GM06990 (cell line): ENCODE measurements at regions not wholly inside any gene's neighbourhood (a gene's known extent, or its start where the extent isn't known, plus 50 kb on each side); places are given as distances from the start of the nearest gene placed in this dataset.

Experiments
- DNase-seq: peaks from one replicate; pipeline ENCODE4 v3.0.0-alpha.2; 2011; ENCODE audit not compliant: insufficient read length; ENCODE audit errors: extremely low read depth
- H3K27me3 ChIP-seq: replicated peaks from 2 replicates; pipeline ENCODE4 v1.6.0; 2011; ENCODE audit warnings: low read length; ENCODE audit not compliant: control insufficient read depth, insufficient read depth
- H3K36me3 ChIP-seq: 2 replicates; pipeline ENCODE4 v1.5.1; 2011; ENCODE audit warnings: low read length; ENCODE audit not compliant: control insufficient read depth, insufficient read depth
- H3K4me3 ChIP-seq: replicated peaks from 2 replicates; pipeline ENCODE4 v1.5.1; 2011; ENCODE audit warnings: low read depth, mild to moderate bottlenecking, control low read depth, low read length
- TF ChIP-seq, protein P1 (sequence below): IDR thresholded peaks from 2 replicates; pipeline ENCODE4 v1.5.1; 2011; ENCODE audit warnings: low read length, control low read depth, mild to moderate bottlenecking, inconsistent platforms; ENCODE audit not compliant: insufficient read depth, poor library complexity, severe bottlenecking

DNA sequence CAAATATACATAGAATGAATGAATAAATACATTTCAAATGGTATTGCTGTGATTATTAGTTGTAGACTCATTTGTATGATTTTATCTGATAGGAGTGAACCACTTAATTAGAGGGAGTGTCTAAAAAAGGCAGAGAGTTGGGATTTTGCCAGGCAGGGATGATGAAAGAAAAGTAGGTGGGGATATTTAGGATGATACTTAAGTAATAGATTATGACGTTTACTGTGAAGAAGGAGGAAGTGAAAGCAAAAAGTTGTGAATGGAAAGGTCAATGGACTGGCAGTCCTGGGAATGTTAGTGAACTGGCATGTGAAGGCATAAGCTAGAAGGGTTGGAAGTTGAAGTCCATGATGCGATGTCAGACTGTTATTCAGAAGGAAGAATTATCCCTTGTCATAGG lies 917.1 kb downstream of the RAPGEF2 start:
- Histone ChIP-seq H3K4me3 (no peak overlapping the region), H3K27me3 (no peaks in the 10 kb centered on the region), H3K36me3 (no peaks in the 10 kb centered on the region)
- TF ChIP-seq, protein P1, sequence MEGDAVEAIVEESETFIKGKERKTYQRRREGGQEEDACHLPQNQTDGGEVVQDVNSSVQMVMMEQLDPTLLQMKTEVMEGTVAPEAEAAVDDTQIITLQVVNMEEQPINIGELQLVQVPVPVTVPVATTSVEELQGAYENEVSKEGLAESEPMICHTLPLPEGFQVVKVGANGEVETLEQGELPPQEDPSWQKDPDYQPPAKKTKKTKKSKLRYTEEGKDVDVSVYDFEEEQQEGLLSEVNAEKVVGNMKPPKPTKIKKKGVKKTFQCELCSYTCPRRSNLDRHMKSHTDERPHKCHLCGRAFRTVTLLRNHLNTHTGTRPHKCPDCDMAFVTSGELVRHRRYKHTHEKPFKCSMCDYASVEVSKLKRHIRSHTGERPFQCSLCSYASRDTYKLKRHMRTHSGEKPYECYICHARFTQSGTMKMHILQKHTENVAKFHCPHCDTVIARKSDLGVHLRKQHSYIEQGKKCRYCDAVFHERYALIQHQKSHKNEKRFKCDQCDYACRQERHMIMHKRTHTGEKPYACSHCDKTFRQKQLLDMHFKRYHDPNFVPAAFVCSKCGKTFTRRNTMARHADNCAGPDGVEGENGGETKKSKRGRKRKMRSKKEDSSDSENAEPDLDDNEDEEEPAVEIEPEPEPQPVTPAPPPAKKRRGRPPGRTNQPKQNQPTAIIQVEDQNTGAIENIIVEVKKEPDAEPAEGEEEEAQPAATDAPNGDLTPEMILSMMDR = no peak
- no peak for DNase-seq

DNA sequence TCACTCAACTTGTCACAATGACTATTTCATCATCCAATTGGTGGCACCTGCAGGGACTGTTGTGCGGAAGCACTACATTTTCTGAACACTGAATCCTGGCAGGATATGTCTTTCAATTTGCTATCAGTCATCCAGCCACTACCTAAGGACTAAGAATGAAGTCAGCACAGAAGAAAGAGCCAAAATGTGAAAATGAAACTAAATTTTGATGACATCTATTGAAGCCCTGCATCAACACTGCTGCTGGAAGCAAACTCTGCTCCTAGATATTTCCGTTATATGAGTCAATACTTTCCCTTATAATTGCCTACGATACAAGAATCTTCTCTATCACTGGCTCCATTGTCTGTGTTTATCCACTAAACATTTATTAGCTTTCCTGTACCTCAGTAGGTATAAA lies 917.9 kb downstream of the RAPGEF2 start:
- TF ChIP-seq, protein P1 = no peak
- no peaks in the 10 kb centered on the region for H3K36me3 ChIP-seq
- no peak overlapping the region for H3K4me3 ChIP-seq
- H3K27me3 ChIP-seq = no peaks in the 10 kb centered on the region
- no peak for DNase-seq

DNA sequence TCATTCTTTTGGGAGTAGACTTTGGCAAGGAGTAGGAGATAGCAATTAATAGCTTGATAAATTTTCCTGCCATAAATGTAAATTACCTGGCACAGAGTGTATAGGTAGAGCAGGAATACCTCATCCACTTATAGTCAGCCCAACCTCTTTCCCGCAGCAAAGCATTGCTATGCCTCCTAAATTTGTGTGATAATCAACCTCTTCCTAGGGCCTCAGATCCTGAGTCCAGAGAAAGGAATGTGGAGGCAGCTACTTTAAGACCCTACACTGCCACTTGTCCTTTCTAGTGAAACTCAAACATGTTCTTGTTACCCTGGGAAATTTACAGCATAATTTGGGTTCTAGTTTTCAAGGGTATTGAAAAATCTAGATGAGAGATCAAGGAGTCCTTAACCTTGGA lies 919.0 kb downstream of the RAPGEF2 start:
- no peak overlapping the region for H3K4me3 ChIP-seq
- no peak for DNase-seq
- TF ChIP-seq, protein P1 = no peak
- H3K27me3 ChIP-seq = no peaks in the 10 kb centered on the region
- no peaks in the 10 kb centered on the region for H3K36me3 ChIP-seq

DNA sequence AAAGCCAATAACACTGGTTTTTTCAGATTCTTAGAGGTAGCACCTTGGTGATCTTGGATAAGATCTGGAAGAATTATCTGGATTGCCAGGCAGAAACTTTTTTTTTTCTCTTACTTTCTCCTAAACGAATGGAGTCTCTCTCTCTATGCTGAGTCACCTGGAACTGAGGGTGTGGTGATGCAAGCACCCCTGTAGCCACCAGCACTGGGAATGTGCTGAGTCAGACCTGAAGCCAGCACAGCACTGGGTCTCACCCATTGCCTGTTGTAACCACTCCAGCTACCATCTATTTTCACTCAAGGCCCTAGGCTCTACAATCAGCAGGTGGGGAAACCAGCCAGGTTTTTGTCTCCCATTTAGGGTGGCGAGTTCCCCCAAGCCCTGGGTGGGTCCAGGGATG lies 923.8 kb downstream of the RAPGEF2 start:
- Histone ChIP-seq H3K27me3 (no peaks in the 10 kb centered on the region), H3K36me3 (no peaks in the 10 kb centered on the region), H3K4me3 (no peak overlapping the region)
- DNase-seq = no peak
- TF ChIP-seq, protein P1 = no peak

DNA sequence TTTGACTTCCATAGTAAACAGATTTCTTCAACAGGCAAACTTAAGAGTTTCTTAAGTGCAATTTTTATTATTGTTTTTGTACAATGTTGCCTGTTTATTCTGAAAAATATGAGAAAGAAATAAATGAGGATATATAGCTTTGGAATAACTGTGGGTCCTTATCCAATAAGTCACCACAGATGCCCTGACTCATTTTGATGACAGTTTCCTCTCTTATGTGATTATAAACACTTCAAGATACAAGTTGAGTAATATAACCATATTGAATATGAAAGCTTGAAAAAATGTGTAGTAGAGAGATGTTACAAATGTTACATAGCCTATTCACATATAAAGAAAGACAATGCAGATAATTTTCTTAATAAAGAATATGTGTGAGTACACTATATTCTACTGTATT lies 931.6 kb downstream of the RAPGEF2 start:
- Histone ChIP-seq H3K27me3 (no peaks in the 10 kb centered on the region), H3K36me3 (no peaks in the 10 kb centered on the region), H3K4me3 (no peak overlapping the region)
- DNase-seq = no peak
- TF ChIP-seq, protein P1 = no peak

DNA sequence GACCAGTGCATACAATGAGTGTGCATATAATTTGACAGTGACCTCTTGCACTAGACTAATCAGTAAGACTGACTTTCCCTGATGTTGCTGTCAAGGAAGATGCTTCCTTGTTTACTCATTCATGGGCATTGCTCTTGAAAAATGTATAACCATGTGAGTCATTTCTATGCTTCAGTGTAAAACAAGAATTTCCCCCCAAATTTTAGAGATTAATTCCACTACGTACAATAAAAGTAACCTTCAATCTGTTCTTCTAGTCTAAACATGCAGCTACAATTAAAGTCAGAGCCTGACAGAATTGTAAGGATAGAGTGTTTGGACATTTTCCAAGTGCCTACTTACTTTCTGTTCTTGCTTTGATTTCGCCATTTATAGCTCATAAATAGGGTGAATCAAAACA lies 935.7 kb downstream of the RAPGEF2 start:
- TF ChIP-seq, protein P1 = no peak
- DNase-seq = no peak
- Histone ChIP-seq H3K36me3 (no peaks in the 10 kb centered on the region), H3K27me3 (no peaks in the 10 kb centered on the region), H3K4me3 (no peak overlapping the region)
